ENCODE measurements at regions not wholly inside any gene's neighbourhood (a gene's known extent, or its start where the extent isn't known, plus 50 kb on each side); places are given as distances from the start of the nearest gene placed in this dataset.

DNA sequence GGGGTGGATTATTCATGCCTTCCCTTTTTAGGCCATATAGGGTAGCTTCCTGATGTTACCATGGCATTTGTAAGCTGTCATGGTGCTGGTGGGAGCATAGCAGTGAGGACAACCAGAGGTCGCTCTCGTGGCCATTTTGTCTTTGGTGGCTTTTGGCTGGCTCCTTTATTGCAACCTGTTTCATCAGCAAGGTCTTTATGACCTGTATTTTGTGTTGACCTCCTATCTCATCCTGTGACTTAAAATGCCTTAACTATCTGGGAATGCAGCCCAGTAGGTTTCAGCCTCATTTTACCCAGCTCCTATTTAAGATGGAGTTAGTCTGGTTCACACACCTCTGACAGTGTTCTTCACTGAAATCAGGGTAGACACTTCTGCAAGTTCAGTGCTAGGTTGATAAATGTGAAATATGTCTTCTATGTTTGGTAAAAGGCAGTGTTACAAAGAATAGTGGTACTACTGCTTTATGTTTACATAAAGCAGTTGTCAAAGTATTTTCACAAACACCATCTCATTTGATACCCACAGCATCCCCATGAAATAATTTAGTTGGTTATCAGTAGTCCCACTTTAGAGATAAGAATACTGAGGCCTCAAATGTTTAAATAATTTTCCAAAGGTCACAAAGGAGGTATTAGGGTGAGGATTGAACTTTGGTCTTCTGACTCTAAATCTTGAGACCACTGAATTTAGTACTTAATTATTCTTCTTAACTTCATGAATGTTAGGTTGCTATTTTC is 77.1 kb upstream of the C4orf54 start:
- no peak for TF ChIP-seq EZH2 (IDR thresholded peaks at IDR 0.05; ENCODE audit: borderline replicate concordance)
- TF ChIP-seq, protein P1, sequence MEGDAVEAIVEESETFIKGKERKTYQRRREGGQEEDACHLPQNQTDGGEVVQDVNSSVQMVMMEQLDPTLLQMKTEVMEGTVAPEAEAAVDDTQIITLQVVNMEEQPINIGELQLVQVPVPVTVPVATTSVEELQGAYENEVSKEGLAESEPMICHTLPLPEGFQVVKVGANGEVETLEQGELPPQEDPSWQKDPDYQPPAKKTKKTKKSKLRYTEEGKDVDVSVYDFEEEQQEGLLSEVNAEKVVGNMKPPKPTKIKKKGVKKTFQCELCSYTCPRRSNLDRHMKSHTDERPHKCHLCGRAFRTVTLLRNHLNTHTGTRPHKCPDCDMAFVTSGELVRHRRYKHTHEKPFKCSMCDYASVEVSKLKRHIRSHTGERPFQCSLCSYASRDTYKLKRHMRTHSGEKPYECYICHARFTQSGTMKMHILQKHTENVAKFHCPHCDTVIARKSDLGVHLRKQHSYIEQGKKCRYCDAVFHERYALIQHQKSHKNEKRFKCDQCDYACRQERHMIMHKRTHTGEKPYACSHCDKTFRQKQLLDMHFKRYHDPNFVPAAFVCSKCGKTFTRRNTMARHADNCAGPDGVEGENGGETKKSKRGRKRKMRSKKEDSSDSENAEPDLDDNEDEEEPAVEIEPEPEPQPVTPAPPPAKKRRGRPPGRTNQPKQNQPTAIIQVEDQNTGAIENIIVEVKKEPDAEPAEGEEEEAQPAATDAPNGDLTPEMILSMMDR (IDR thresholded peaks at IDR 0.05; ENCODE audit: poor library complexity), result no peak
